Activated naive CD8-positive, alpha-beta T cell treated with anti-CD3 and anti-CD28 coated beads for 36 hours (primary cell): ENCODE measurements at regions not wholly inside any gene's neighbourhood (a gene's known extent, or its start where the extent isn't known, plus 50 kb on each side); places are given as distances from the start of the nearest gene placed in this dataset.

ENCODE experiments used
- DNase-seq: peaks from one replicate; pipeline ENCODE4 v3.0.0; 2021
- H3K27ac Mint-ChIP-seq: one replicate; pipeline ENCODE4 v1.8.0; 2022; ENCODE audit warnings: mild to moderate bottlenecking, moderate library complexity, mixed read lengths
- H3K27me3 Mint-ChIP-seq: one replicate; pipeline ENCODE4 v1.8.0; 2022; ENCODE audit warnings: mild to moderate bottlenecking, mixed read lengths
- H3K36me3 Mint-ChIP-seq: one replicate; pipeline ENCODE4 v1.8.0; 2021; ENCODE audit warnings: mild to moderate bottlenecking, mixed read lengths
- H3K4me1 Mint-ChIP-seq: one replicate; pipeline ENCODE4 v1.8.0; 2021; ENCODE audit warnings: mixed read lengths
- H3K4me3 Mint-ChIP-seq: one replicate; pipeline ENCODE4 v1.8.0; 2022; ENCODE audit warnings: mild to moderate bottlenecking, moderate library complexity, mixed read lengths
- H3K9me3 Mint-ChIP-seq: one replicate; pipeline ENCODE4 v1.8.0; 2022; ENCODE audit warnings: mixed read lengths

GRCh38 chr2:49567811-49568600, 413.7 kb upstream of the FSHR start:
- H3K4me3 Mint-ChIP-seq = no peak overlapping the region
- H3K9me3 Mint-ChIP-seq = peaks cover 6% of the 10 kb centered on the region
- no peaks in the 10 kb centered on the region for H3K27me3 Mint-ChIP-seq
- H3K4me1 Mint-ChIP-seq = no peaks in the 10 kb centered on the region
- no peak overlapping the region for H3K27ac Mint-ChIP-seq
- no peak for DNase-seq
- H3K36me3 Mint-ChIP-seq = no peaks in the 10 kb centered on the region

GRCh38 chr2:49567021-49567420, 412.7 kb upstream of the FSHR start:
- Mint-ChIP-seq H3K27me3 (no peaks in the 10 kb centered on the region), H3K9me3 (peaks cover 6% of the 10 kb centered on the region), H3K27ac (no peak overlapping the region), H3K36me3 (no peaks in the 10 kb centered on the region), H3K4me3 (no peak overlapping the region), H3K4me1 (no peaks in the 10 kb centered on the region)
- DNase-seq = no peak

GRCh38 chr2:49553658-49554057, 399.3 kb upstream of the FSHR start:
- DNase-seq = no peak
- H3K36me3 Mint-ChIP-seq = no peaks in the 10 kb centered on the region
- H3K4me3 Mint-ChIP-seq = no peak overlapping the region
- H3K4me1 Mint-ChIP-seq = no peaks in the 10 kb centered on the region
- H3K27me3 Mint-ChIP-seq = no peaks in the 10 kb centered on the region
- H3K9me3 Mint-ChIP-seq = peaks cover 5% of the 10 kb centered on the region
- H3K27ac Mint-ChIP-seq = no peak overlapping the region

- H3K4me1 Mint-ChIP-seq = no peaks in the 10 kb centered on the region
- H3K27ac Mint-ChIP-seq = no peak overlapping the region
- no peaks in the 10 kb centered on the region for H3K27me3 Mint-ChIP-seq
- H3K9me3 Mint-ChIP-seq = peaks cover 27% of the 10 kb centered on the region
- H3K4me3 Mint-ChIP-seq = no peak overlapping the region
- DNase-seq = no peak
- H3K36me3 Mint-ChIP-seq = no peaks in the 10 kb centered on the region
Observed at GRCh38 chr2:49532702-49533101, 378.4 kb upstream of the FSHR start.

- Mint-ChIP-seq H3K4me1 (no peaks in the 10 kb centered on the region), H3K4me3 (no peak overlapping the region), H3K36me3 (no peaks in the 10 kb centered on the region), H3K27me3 (no peaks in the 10 kb centered on the region), H3K9me3 (no peaks in the 10 kb centered on the region), H3K27ac (no peak overlapping the region)
- DNase-seq = no peak
Observed at GRCh38 chr2:49515996-49516782, 361.9 kb upstream of the FSHR start.

- Mint-ChIP-seq H3K4me1 (no peaks in the 10 kb centered on the region), H3K27ac (no peak overlapping the region), H3K4me3 (no peak overlapping the region), H3K27me3 (no peaks in the 10 kb centered on the region), H3K36me3 (no peaks in the 10 kb centered on the region), H3K9me3 (no peaks in the 10 kb centered on the region)
- no peak for DNase-seq
Observed at GRCh38 chr2:49514201-49514600, 359.9 kb upstream of the FSHR start.

- Mint-ChIP-seq H3K27me3 (no peaks in the 10 kb centered on the region), H3K36me3 (no peaks in the 10 kb centered on the region), H3K9me3 (peaks cover 13% of the 10 kb centered on the region), H3K4me3 (no peak overlapping the region), H3K4me1 (no peaks in the 10 kb centered on the region), H3K27ac (no peak overlapping the region)
- DNase-seq = no peak
Observed at GRCh38 chr2:49490710-49491109, 336.4 kb upstream of the FSHR start.

- peaks cover 21% of the 10 kb centered on the region for H3K9me3 Mint-ChIP-seq
- no peaks in the 10 kb centered on the region for H3K27me3 Mint-ChIP-seq
- H3K36me3 Mint-ChIP-seq = no peaks in the 10 kb centered on the region
- H3K4me3 Mint-ChIP-seq = no peak overlapping the region
- H3K4me1 Mint-ChIP-seq = no peaks in the 10 kb centered on the region
- no peak for DNase-seq
- H3K27ac Mint-ChIP-seq = no peak overlapping the region
Observed at GRCh38 chr2:49487139-49487538, 332.8 kb upstream of the FSHR start.

GRCh38 chr2:49480520-49480919, 326.2 kb upstream of the FSHR start:
- H3K36me3 Mint-ChIP-seq = no peaks in the 10 kb centered on the region
- DNase-seq = no peak
- H3K27me3 Mint-ChIP-seq = no peaks in the 10 kb centered on the region
- no peaks in the 10 kb centered on the region for H3K4me1 Mint-ChIP-seq
- H3K9me3 Mint-ChIP-seq = peaks cover 26% of the 10 kb centered on the region
- no peak overlapping the region for H3K27ac Mint-ChIP-seq
- no peak overlapping the region for H3K4me3 Mint-ChIP-seq

- DNase-seq = no peak
- H3K27ac Mint-ChIP-seq = no peak overlapping the region
- H3K9me3 Mint-ChIP-seq = peaks cover 16% of the 10 kb centered on the region
- no peaks in the 10 kb centered on the region for H3K27me3 Mint-ChIP-seq
- H3K36me3 Mint-ChIP-seq = no peaks in the 10 kb centered on the region
- H3K4me3 Mint-ChIP-seq = no peak overlapping the region
- no peaks in the 10 kb centered on the region for H3K4me1 Mint-ChIP-seq
Observed at GRCh38 chr2:49465157-49465831, 311.0 kb upstream of the FSHR start.

- H3K4me1 Mint-ChIP-seq = no peaks in the 10 kb centered on the region
- DNase-seq = no peak
- H3K9me3 Mint-ChIP-seq = peaks cover 7% of the 10 kb centered on the region
- H3K36me3 Mint-ChIP-seq = no peaks in the 10 kb centered on the region
- H3K27me3 Mint-ChIP-seq = no peaks in the 10 kb centered on the region
- H3K27ac Mint-ChIP-seq = no peak overlapping the region
- no peak overlapping the region for H3K4me3 Mint-ChIP-seq
Observed at GRCh38 chr2:49459314-49459993, 305.1 kb upstream of the FSHR start.

GRCh38 chr2:49444005-49444404, 289.7 kb upstream of the FSHR start:
- H3K27me3 Mint-ChIP-seq = no peaks in the 10 kb centered on the region
- H3K36me3 Mint-ChIP-seq = no peaks in the 10 kb centered on the region
- H3K4me1 Mint-ChIP-seq = no peaks in the 10 kb centered on the region
- no peak overlapping the region for H3K27ac Mint-ChIP-seq
- no peak overlapping the region for H3K4me3 Mint-ChIP-seq
- no peaks in the 10 kb centered on the region for H3K9me3 Mint-ChIP-seq
- DNase-seq = no peak

GRCh38 chr2:49426996-49427395, 272.7 kb upstream of the FSHR start:
- Mint-ChIP-seq H3K4me3 (no peak overlapping the region), H3K4me1 (no peaks in the 10 kb centered on the region), H3K36me3 (no peaks in the 10 kb centered on the region), H3K27me3 (no peaks in the 10 kb centered on the region), H3K9me3 (peaks cover 8% of the 10 kb centered on the region), H3K27ac (no peak overlapping the region)
- DNase-seq = no peak

- no peak overlapping the region for H3K27ac Mint-ChIP-seq
- H3K9me3 Mint-ChIP-seq = peaks cover 2% of the 10 kb centered on the region
- H3K36me3 Mint-ChIP-seq = no peaks in the 10 kb centered on the region
- DNase-seq = no peak
- H3K27me3 Mint-ChIP-seq = no peaks in the 10 kb centered on the region
- no peak overlapping the region for H3K4me3 Mint-ChIP-seq
- no peaks in the 10 kb centered on the region for H3K4me1 Mint-ChIP-seq
Observed at GRCh38 chr2:49416252-49416651, 261.9 kb upstream of the FSHR start.

- Mint-ChIP-seq H3K4me1 (no peaks in the 10 kb centered on the region), H3K36me3 (no peaks in the 10 kb centered on the region), H3K27ac (no peak overlapping the region), H3K4me3 (no peak overlapping the region), H3K27me3 (no peaks in the 10 kb centered on the region), H3K9me3 (peaks cover 4% of the 10 kb centered on the region)
- DNase-seq = no peak
Observed at GRCh38 chr2:49404108-49404507, 249.8 kb upstream of the FSHR start.
